ENCODE measurements at regions not wholly inside any gene's neighbourhood (a gene's known extent, or its start where the extent isn't known, plus 50 kb on each side); places are given as distances from the start of the nearest gene placed in this dataset.
"Not testable (repeated sequence)": the region's sequence is repeated elsewhere in the genome, so short reads cannot be mapped to it uniquely, and the experiment has no call there.

GRCh38 chr10:108601851-108602250 lies 1321.5 kb downstream of the XPNPEP1 start:
- no peak overlapping the region for H2AFZ ChIP-seq (ENCODE audit: low read depth, low read length, severe bottlenecking)
- H3K36me3 ChIP-seq (ENCODE audit: low read length), result no peaks in the 10 kb centered on the region
- no peak overlapping the region for H3K4me3 ChIP-seq (ENCODE audit: insufficient read depth, low read length, poor library complexity, severe bottlenecking)
- no peak overlapping the region for H3K4me2 ChIP-seq (ENCODE audit: low read depth, low read length, poor library complexity, severe bottlenecking)
- no peaks in the 10 kb centered on the region for H3K79me2 ChIP-seq (ENCODE audit: insufficient read depth, low read length)
- H3K9me2 ChIP-seq (replicated peaks; ENCODE audit: insufficient read depth, low read length), result no peaks in the 10 kb centered on the region
- no peaks in the 10 kb centered on the region for H4K20me1 ChIP-seq (ENCODE audit: low read depth, low read length)
- H3K27me3 ChIP-seq (ENCODE audit: low read length), result no peaks in the 10 kb centered on the region
- H3K9ac ChIP-seq (ENCODE audit: low read length), result no peak overlapping the region
- TF ChIP-seq EZH2phosphoT487 (conservative IDR thresholded peaks at IDR 0.05; ENCODE audit: low read length), result no peak
- TF ChIP-seq CTCF (IDR thresholded peaks at IDR 0.05; ENCODE audit: insufficient read depth, low read length, poor library complexity, severe bottlenecking), result no peak
- no peaks in the 10 kb centered on the region for H3F3A ChIP-seq (ENCODE audit: insufficient read depth)
- no peaks in the 10 kb centered on the region for H3K9me3 ChIP-seq (ENCODE audit: insufficient read depth, low read length)
- no peak overlapping the region for H3K27ac ChIP-seq (ENCODE audit: low read depth, low read length)

GRCh38 chr10:108600511-108600910 lies 1322.8 kb downstream of the XPNPEP1 start:
- H3K79me2 ChIP-seq (ENCODE audit: insufficient read depth, low read length); H3K4me2 ChIP-seq (ENCODE audit: low read depth, low read length, poor library complexity, severe bottlenecking); H3K27me3 ChIP-seq (ENCODE audit: low read length); H3F3A ChIP-seq (ENCODE audit: insufficient read depth); H3K27ac ChIP-seq (ENCODE audit: low read depth, low read length); H3K36me3 ChIP-seq (ENCODE audit: low read length); H3K9me3 ChIP-seq (ENCODE audit: insufficient read depth, low read length); H4K20me1 ChIP-seq (ENCODE audit: low read depth, low read length); H2AFZ ChIP-seq (ENCODE audit: low read depth, low read length, severe bottlenecking); H3K9me2 ChIP-seq (replicated peaks; ENCODE audit: insufficient read depth, low read length); H3K9ac ChIP-seq (ENCODE audit: low read length); H3K4me3 ChIP-seq (ENCODE audit: insufficient read depth, low read length, poor library complexity, severe bottlenecking): not testable (repeated sequence)

- H3K27me3 ChIP-seq (ENCODE audit: low read length); H3F3A ChIP-seq (ENCODE audit: insufficient read depth); H3K9me2 ChIP-seq (replicated peaks; ENCODE audit: insufficient read depth, low read length); H3K36me3 ChIP-seq (ENCODE audit: low read length); H3K4me3 ChIP-seq (ENCODE audit: insufficient read depth, low read length, poor library complexity, severe bottlenecking); H3K27ac ChIP-seq (ENCODE audit: low read depth, low read length); H3K9me3 ChIP-seq (ENCODE audit: insufficient read depth, low read length); H3K9ac ChIP-seq (ENCODE audit: low read length); H2AFZ ChIP-seq (ENCODE audit: low read depth, low read length, severe bottlenecking); H3K79me2 ChIP-seq (ENCODE audit: insufficient read depth, low read length); H4K20me1 ChIP-seq (ENCODE audit: low read depth, low read length); H3K4me2 ChIP-seq (ENCODE audit: low read depth, low read length, poor library complexity, severe bottlenecking): not testable (repeated sequence)
Measured at GRCh38 chr10:108599317-108599716, 1324.0 kb downstream of the XPNPEP1 start.

GRCh38 chr10:108598831-108599230 lies 1324.5 kb downstream of the XPNPEP1 start:
- H3K4me2 ChIP-seq (ENCODE audit: low read depth, low read length, poor library complexity, severe bottlenecking), result no peak overlapping the region
- H3K4me3 ChIP-seq (ENCODE audit: insufficient read depth, low read length, poor library complexity, severe bottlenecking), result no peak overlapping the region
- no peak overlapping the region for H3K27ac ChIP-seq (ENCODE audit: low read depth, low read length)
- TF ChIP-seq EZH2phosphoT487 (conservative IDR thresholded peaks at IDR 0.05; ENCODE audit: low read length) (no peak), CTCF (IDR thresholded peaks at IDR 0.05; ENCODE audit: insufficient read depth, low read length, poor library complexity, severe bottlenecking) (no peak)
- no peak overlapping the region for H3K9ac ChIP-seq (ENCODE audit: low read length)
- no peaks in the 10 kb centered on the region for H3F3A ChIP-seq (ENCODE audit: insufficient read depth)
- no peaks in the 10 kb centered on the region for H3K9me2 ChIP-seq (replicated peaks; ENCODE audit: insufficient read depth, low read length)
- no peaks in the 10 kb centered on the region for H3K79me2 ChIP-seq (ENCODE audit: insufficient read depth, low read length)
- no peaks in the 10 kb centered on the region for H3K36me3 ChIP-seq (ENCODE audit: low read length)
- H2AFZ ChIP-seq (ENCODE audit: low read depth, low read length, severe bottlenecking), result no peak overlapping the region
- H3K9me3 ChIP-seq (ENCODE audit: insufficient read depth, low read length), result no peaks in the 10 kb centered on the region
- no peaks in the 10 kb centered on the region for H4K20me1 ChIP-seq (ENCODE audit: low read depth, low read length)
- H3K27me3 ChIP-seq (ENCODE audit: low read length), result no peaks in the 10 kb centered on the region
